PC-9 (cell line): ENCODE measurements at regions not wholly inside any gene's neighbourhood (a gene's known extent, or its start where the extent isn't known, plus 50 kb on each side); places are given as distances from the start of the nearest gene placed in this dataset.

Experiments
- EZH2 ChIP-seq: fragments of 200-600 bp; sonication (generic); IDR thresholded peaks from 2 replicates; pipeline ENCODE4 v1.8.0; 2017; ENCODE audit warnings: antibody characterized with exemption, low read depth
- TF ChIP-seq, protein P1 (sequence below): fragments of 200-600 bp; sonication (generic); conservative IDR thresholded peaks from 2 replicates; pipeline ENCODE4 v1.6.1; 2017; ENCODE audit warnings: mixed run types, antibody characterized with exemption, mild to moderate bottlenecking, moderate library complexity

DNA sequence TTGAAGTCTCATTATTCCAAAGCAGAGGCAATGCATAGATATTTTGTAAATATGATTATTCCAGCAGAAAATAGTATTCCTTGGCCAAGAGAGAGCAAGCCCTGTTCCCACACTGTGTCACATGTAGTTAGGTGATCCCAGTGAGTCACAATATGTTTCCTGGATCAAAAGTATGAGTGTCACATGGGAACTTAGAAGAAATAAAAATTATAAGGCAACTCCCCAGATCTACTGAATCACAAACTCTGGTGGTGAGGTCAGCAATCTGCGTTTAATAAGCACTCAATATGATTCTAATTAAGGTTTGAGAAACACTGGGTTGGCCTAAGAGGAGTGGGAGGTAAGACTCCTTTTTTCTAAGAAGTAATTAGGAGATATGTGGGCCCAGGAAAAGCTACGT is 1504.5 kb upstream of the PCDH20 start:
- TF ChIP-seq, protein P1, sequence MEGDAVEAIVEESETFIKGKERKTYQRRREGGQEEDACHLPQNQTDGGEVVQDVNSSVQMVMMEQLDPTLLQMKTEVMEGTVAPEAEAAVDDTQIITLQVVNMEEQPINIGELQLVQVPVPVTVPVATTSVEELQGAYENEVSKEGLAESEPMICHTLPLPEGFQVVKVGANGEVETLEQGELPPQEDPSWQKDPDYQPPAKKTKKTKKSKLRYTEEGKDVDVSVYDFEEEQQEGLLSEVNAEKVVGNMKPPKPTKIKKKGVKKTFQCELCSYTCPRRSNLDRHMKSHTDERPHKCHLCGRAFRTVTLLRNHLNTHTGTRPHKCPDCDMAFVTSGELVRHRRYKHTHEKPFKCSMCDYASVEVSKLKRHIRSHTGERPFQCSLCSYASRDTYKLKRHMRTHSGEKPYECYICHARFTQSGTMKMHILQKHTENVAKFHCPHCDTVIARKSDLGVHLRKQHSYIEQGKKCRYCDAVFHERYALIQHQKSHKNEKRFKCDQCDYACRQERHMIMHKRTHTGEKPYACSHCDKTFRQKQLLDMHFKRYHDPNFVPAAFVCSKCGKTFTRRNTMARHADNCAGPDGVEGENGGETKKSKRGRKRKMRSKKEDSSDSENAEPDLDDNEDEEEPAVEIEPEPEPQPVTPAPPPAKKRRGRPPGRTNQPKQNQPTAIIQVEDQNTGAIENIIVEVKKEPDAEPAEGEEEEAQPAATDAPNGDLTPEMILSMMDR, result no peak
- TF ChIP-seq EZH2, result no peak
